CD14-positive monocyte (primary cell): ENCODE measurements at regions not wholly inside any gene's neighbourhood (a gene's known extent, or its start where the extent isn't known, plus 50 kb on each side); places are given as distances from the start of the nearest gene placed in this dataset.

ENCODE experiments used
- DNase-seq, 3 donors: peaks; one replicate each; pipeline ENCODE4 v3.0.0-alpha.2; 2011 to 2022
- H2AFZ ChIP-seq: 2 replicates; pipeline ENCODE4 v1.6.0; 2012; ENCODE audit warnings: mild to moderate bottlenecking, low read depth, low read length, inconsistent platforms; ENCODE audit not compliant: insufficient read depth, poor library complexity, severe bottlenecking
- H3K27ac ChIP-seq, 2 donors: 1 replicate in 1 of 2; 2 replicates in 1 of 2; pipeline ENCODE4 v1.5.1; 2012 to 2013; ENCODE audit warnings: low read length in 2 of 2, control low read depth in 1 of 2, inconsistent platforms in 1 of 2, low read depth in 1 of 2, mild to moderate bottlenecking in 1 of 2
- H3K27me3 ChIP-seq, 2 donors: one replicate each; pipeline versions ENCODE4 v1.6.0 to v1.6.1; 2011 to 2013; ENCODE audit warnings: low read length in 2 of 2; ENCODE audit not compliant: control insufficient read depth in 2 of 2, insufficient read depth in 2 of 2
- H3K36me3 ChIP-seq, 2 donors: replicated peaks in 1 of 2; 1 replicate in 1 of 2; 2 replicates in 1 of 2; pipeline versions ENCODE4 v1.5.1 to v1.6.1; 2012 to 2013; ENCODE audit warnings: low read length in 2 of 2, control low read depth in 1 of 2, inconsistent platforms in 1 of 2, mild to moderate bottlenecking in 1 of 2; ENCODE audit not compliant: insufficient read depth in 2 of 2, control insufficient read depth in 1 of 2
- H3K4me1 ChIP-seq, 2 donors: 1 replicate in 1 of 2; 2 replicates in 1 of 2; pipeline versions ENCODE4 v1.5.1 to v1.6.1; 2012 to 2013; ENCODE audit warnings: low read length in 2 of 2, control low read depth in 1 of 2, inconsistent platforms in 1 of 2, mild to moderate bottlenecking in 1 of 2, moderate library complexity in 1 of 2; ENCODE audit not compliant: insufficient read depth in 2 of 2, control insufficient read depth in 1 of 2
- H3K4me2 ChIP-seq: replicated peaks from 2 replicates; pipeline ENCODE3; 2012; ENCODE audit warnings: low read length, moderate library complexity, mild to moderate bottlenecking; ENCODE audit not compliant: poor library complexity, severe bottlenecking; ENCODE audit errors: extremely low read depth
- H3K4me3 ChIP-seq, 3 experiments: fragments of 200-600 bp in 1 of 3; sonication (generic) in 1 of 3; replicated peaks in 1 of 3; 1 replicate in 2 of 3; 2 replicates in 1 of 3; pipeline ENCODE4 v1.5.1; 2011 to 2013; ENCODE audit warnings: low read length in 3 of 3, mild to moderate bottlenecking in 3 of 3, control low read depth in 2 of 3, low read depth in 2 of 3, inconsistent platforms in 1 of 3, moderate library complexity in 1 of 3
- H3K79me2 ChIP-seq: 2 replicates; pipeline ENCODE4 v1.6.0; 2012; ENCODE audit warnings: mild to moderate bottlenecking, control low read depth, inconsistent platforms, low read length, moderate library complexity; ENCODE audit not compliant: insufficient read depth
- H3K9ac ChIP-seq: 2 replicates; pipeline ENCODE4 v1.6.0; 2017; ENCODE audit warnings: low read length, mild to moderate bottlenecking; ENCODE audit not compliant: insufficient read depth, poor library complexity, severe bottlenecking
- H3K9me3 ChIP-seq, 2 donors: replicated peaks in 1 of 2; 1 replicate in 1 of 2; 2 replicates in 1 of 2; pipeline versions ENCODE4 v1.5.1 to v1.6.1; 2012 to 2013; ENCODE audit warnings: low read length in 2 of 2, control low read depth in 1 of 2; ENCODE audit not compliant: control insufficient read depth in 1 of 2, insufficient read depth in 1 of 2
- H4K20me1 ChIP-seq: 2 replicates; pipeline ENCODE4 v1.6.0; 2012; ENCODE audit warnings: mild to moderate bottlenecking, low read length, control low read depth, moderate library complexity; ENCODE audit not compliant: insufficient read depth
- H3K27ac Mint-ChIP-seq, 7 donors: one replicate each; pipeline ENCODE4 v1.8.0; 2020; ENCODE audit warnings: mild to moderate bottlenecking in 7 of 7, mixed read lengths in 7 of 7, moderate library complexity in 6 of 7, inconsistent platforms in 2 of 7
- H3K27me3 Mint-ChIP-seq, 3 donors: one replicate each; pipeline ENCODE4 v1.8.0; 2021 to 2022; ENCODE audit warnings: low read depth in 3 of 3, mild to moderate bottlenecking in 3 of 3, mixed read lengths in 3 of 3, moderate library complexity in 3 of 3, inconsistent platforms in 1 of 3
- H3K36me3 Mint-ChIP-seq, 2 donors: one replicate each; pipeline ENCODE4 v1.8.0; 2020; ENCODE audit warnings: mixed read lengths in 2 of 2, inconsistent platforms in 1 of 2, mild to moderate bottlenecking in 1 of 2
- H3K4me1 Mint-ChIP-seq: one replicate; pipeline ENCODE4 v1.8.0; 2020; ENCODE audit warnings: mild to moderate bottlenecking, mixed read lengths
- H3K4me3 Mint-ChIP-seq, 2 donors: one replicate each; pipeline ENCODE4 v1.8.0; 2020; ENCODE audit warnings: mild to moderate bottlenecking in 2 of 2, mixed read lengths in 2 of 2, moderate library complexity in 1 of 2
- H3K9me3 Mint-ChIP-seq, 7 donors: one replicate each; pipeline ENCODE4 v1.8.0; 2020 to 2022; ENCODE audit warnings: mixed read lengths in 7 of 7, mild to moderate bottlenecking in 6 of 7, moderate library complexity in 6 of 7, inconsistent platforms in 2 of 7
- WGBS: methylation state at CpG from one replicate; pipeline ENCODE4 v1.1.5; 2013; ENCODE audit warnings: missing lambda C conversion rate; ENCODE audit not compliant: insufficient coverage; 5-methylcytosine and 5-hydroxymethylcytosine counted together
- intact Hi-C, 2 donors: fragments of 100-400 bp; cut with micrococcal nuclease; formaldehyde crosslinking; loops; one replicate each; pipeline versions ENCODE4 v1.15.0 to v1.15.1; 2023
- TF ChIP-seq, protein P1 (sequence below): fragments of 200-600 bp; IDR thresholded peaks from one replicate; pipeline ENCODE4 v1.8.0; 2022; ENCODE audit warnings: antibody characterized with exemption, mild to moderate bottlenecking

GRCh38 chr6:82025271-82025670, 222.3 kb downstream of the IBTK start:
- Mint-ChIP-seq H3K27me3 (peaks cover 0 to 2% (median 1%) of the 10 kb centered on the region in 3 donors), H3K4me1 (no peaks in the 10 kb centered on the region), H3K4me3 (no peak overlapping the region), H3K27ac (no peak overlapping the region), H3K9me3 (no peaks in the 10 kb centered on the region), H3K36me3 (no peaks in the 10 kb centered on the region)
- H3K27me3 ChIP-seq: no peaks in the 10 kb centered on the region
- H3K79me2 ChIP-seq: no peaks in the 10 kb centered on the region
- TF ChIP-seq, protein P1, sequence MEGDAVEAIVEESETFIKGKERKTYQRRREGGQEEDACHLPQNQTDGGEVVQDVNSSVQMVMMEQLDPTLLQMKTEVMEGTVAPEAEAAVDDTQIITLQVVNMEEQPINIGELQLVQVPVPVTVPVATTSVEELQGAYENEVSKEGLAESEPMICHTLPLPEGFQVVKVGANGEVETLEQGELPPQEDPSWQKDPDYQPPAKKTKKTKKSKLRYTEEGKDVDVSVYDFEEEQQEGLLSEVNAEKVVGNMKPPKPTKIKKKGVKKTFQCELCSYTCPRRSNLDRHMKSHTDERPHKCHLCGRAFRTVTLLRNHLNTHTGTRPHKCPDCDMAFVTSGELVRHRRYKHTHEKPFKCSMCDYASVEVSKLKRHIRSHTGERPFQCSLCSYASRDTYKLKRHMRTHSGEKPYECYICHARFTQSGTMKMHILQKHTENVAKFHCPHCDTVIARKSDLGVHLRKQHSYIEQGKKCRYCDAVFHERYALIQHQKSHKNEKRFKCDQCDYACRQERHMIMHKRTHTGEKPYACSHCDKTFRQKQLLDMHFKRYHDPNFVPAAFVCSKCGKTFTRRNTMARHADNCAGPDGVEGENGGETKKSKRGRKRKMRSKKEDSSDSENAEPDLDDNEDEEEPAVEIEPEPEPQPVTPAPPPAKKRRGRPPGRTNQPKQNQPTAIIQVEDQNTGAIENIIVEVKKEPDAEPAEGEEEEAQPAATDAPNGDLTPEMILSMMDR: no peak
- no peaks in the 10 kb centered on the region for H3K4me1 ChIP-seq
- no peak overlapping the region for H2AFZ ChIP-seq
- intact Hi-C loops: no loop called here
- no peaks in the 10 kb centered on the region for H3K9me3 ChIP-seq
- no peak overlapping the region for H3K9ac ChIP-seq
- H4K20me1 ChIP-seq: no peaks in the 10 kb centered on the region
- no peaks in the 10 kb centered on the region for H3K36me3 ChIP-seq
- no peak overlapping the region for H3K27ac ChIP-seq
- H3K4me3 ChIP-seq: no peak overlapping the region
- DNase-seq: no peak
- H3K4me2 ChIP-seq: no peak overlapping the region
- 100% methylated on average over 1 of the region's 1 CpG for WGBS

DNA sequence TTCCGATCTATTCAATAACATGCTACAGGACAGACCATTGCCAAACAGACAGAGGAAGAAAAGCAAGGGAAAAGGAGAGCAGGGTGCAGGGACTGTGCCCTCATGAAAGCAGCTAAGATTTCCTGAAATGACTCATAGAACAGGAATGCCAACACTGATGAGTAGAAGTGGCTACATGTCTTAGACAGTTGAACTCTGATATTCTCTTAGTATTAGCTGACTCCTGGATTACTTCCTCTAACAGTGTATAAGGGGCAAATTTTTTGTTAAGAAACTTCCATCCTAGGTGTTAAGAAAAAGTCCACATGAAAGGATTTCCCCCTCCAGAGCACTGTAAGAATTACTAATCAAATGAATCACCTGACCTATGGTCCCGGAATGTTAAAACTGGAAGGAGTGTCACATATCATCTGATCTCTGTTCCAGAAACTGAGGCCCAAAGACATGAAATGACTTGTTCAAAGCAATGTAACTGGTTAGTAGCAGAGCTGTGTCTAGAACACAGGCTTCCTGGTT, 224.9 kb downstream of the IBTK start:
- Histone ChIP-seq H2AFZ (no peak overlapping the region), H3K9ac (no peak overlapping the region), H3K4me2 (no peak overlapping the region), H3K9me3 (no peaks in the 10 kb centered on the region), H4K20me1 (no peaks in the 10 kb centered on the region), H3K79me2 (no peaks in the 10 kb centered on the region), H3K4me1 (no peaks in the 10 kb centered on the region), H3K36me3 (no peaks in the 10 kb centered on the region), H3K27me3 (no peaks in the 10 kb centered on the region), H3K27ac (no peak overlapping the region), H3K4me3 (no peak overlapping the region)
- no peak for DNase-seq
- intact Hi-C loops: no loop called here
- no peaks in the 10 kb centered on the region for H3K36me3 Mint-ChIP-seq
- H3K9me3 Mint-ChIP-seq: no peaks in the 10 kb centered on the region
- no peaks in the 10 kb centered on the region for H3K4me1 Mint-ChIP-seq
- TF ChIP-seq, protein P1: no peak
- H3K27ac Mint-ChIP-seq: no peak overlapping the region
- H3K27me3 Mint-ChIP-seq: peaks cover 0 to 4% (median 2%) of the 10 kb centered on the region in 3 donors
- no peak overlapping the region for H3K4me3 Mint-ChIP-seq
- WGBS: 100% methylated on average over 1 of the region's 2 CpGs
